ENCODE measurements at regions not wholly inside any gene's neighbourhood (a gene's known extent, or its start where the extent isn't known, plus 50 kb on each side); places are given as distances from the start of the nearest gene placed in this dataset.
A peak's percentile ranks its signal among the peaks of the same experiment; 100 is the strongest.

GRCh38 chr4:67106861-67107460 lies 438.3 kb downstream of the CENPC start:
- DNase-seq = peak; percentile 87

- DNase-seq = peak; percentile 56
Measured at GRCh38 chr4:67104145-67104544, 441.2 kb downstream of the CENPC start.

- DNase-seq = peak; percentile 65
Measured at GRCh38 chr4:67103001-67103747, 442.1 kb downstream of the CENPC start.

- peak; percentile 24 for DNase-seq
Measured at GRCh38 chr4:67101612-67102011, 443.7 kb downstream of the CENPC start.

GRCh38 chr4:67092351-67092750 lies 453.0 kb downstream of the CENPC start:
- DNase-seq = no peak

- no peak for DNase-seq
Measured at GRCh38 chr4:67091673-67092072, 453.6 kb downstream of the CENPC start.

- DNase-seq = no peak
Measured at GRCh38 chr4:67087897-67088296, 457.4 kb downstream of the CENPC start.

- DNase-seq = no peak
Measured at GRCh38 chr4:67084783-67085182, 460.5 kb downstream of the CENPC start.

GRCh38 chr4:67083496-67083895 lies 461.8 kb downstream of the CENPC start:
- DNase-seq = no peak

GRCh38 chr4:67082746-67083145 lies 462.6 kb downstream of the CENPC start:
- DNase-seq = no peak

GRCh38 chr4:67080046-67080557 lies 465.2 kb downstream of the CENPC start:
- no peak for DNase-seq

GRCh38 chr4:67071641-67072040 lies 473.7 kb downstream of the CENPC start:
- DNase-seq = no peak

- DNase-seq = peak; percentile 21
Measured at GRCh38 chr4:67055319-67055718, 490.0 kb downstream of the CENPC start.

GRCh38 chr4:67054896-67055295 lies 490.4 kb downstream of the CENPC start:
- no peak for DNase-seq

GRCh38 chr4:67052814-67053675 lies 492.3 kb downstream of the CENPC start:
- peak; percentile 88 for DNase-seq

GRCh38 chr4:67051000-67051789 lies 494.1 kb downstream of the CENPC start:
- peak; percentile 30 for DNase-seq

GRCh38 chr4:67049446-67049845 lies 495.9 kb downstream of the CENPC start:
- no peak for DNase-seq

- no peak for DNase-seq
Measured at GRCh38 chr4:67048530-67048929, 496.8 kb downstream of the CENPC start.

GRCh38 chr4:67040315-67040714 lies 505.0 kb downstream of the CENPC start:
- DNase-seq = no peak

- peak; percentile 46 for DNase-seq
Measured at GRCh38 chr4:67038228-67038566, 507.1 kb downstream of the CENPC start.

- peak; percentile 46 for DNase-seq
Measured at GRCh38 chr4:67037504-67038227, 507.6 kb downstream of the CENPC start.

GRCh38 chr4:67036791-67037190 lies 508.5 kb downstream of the CENPC start:
- no peak for DNase-seq
